ENCODE measurements at regions not wholly inside any gene's neighbourhood (a gene's known extent, or its start where the extent isn't known, plus 50 kb on each side); places are given as distances from the start of the nearest gene placed in this dataset.

DNA sequence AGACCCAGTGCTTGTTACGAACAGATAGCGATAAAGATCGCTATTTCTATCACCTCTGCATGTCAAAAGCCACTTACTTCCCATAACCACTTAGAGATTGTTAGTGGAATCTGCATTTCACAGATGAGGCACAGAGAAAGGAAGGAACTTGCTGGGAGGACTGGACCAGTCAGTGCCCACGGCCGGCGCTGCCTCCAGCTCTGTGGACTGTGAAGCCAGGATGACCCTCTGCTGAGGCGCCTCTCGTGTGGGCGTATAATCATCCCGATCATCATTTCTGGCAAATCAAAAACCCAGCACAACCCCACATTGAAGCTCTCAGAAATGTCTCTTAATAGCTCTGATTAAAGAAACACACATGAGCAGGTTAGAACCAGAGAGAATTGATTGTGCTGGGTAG is 61.5 kb upstream of the ADRA2C start:
- in situ Hi-C loops (cut with HindIII; ENCODE audit: low sequenced_read_pairs): no loop called here
- DNase-seq (ENCODE audit: low read depth, low spot score): no peak
- H3K4me3 ChIP-seq (ENCODE audit: low read depth, low read length): no peak overlapping the region
- TF ChIP-seq CTCF (IDR thresholded peaks at IDR 0.05; ENCODE audit: low read depth, low read length): no peak

GRCh38 chr4:3703677-3704521 is 62.3 kb upstream of the ADRA2C start:
- H3K4me3 ChIP-seq (ENCODE audit: low read depth, low read length): no peak overlapping the region
- no peak for DNase-seq (ENCODE audit: low read depth, low spot score)
- in situ Hi-C loops (cut with HindIII; ENCODE audit: low sequenced_read_pairs): no loop called here
- no peak for TF ChIP-seq CTCF (IDR thresholded peaks at IDR 0.05; ENCODE audit: low read depth, low read length)

DNA sequence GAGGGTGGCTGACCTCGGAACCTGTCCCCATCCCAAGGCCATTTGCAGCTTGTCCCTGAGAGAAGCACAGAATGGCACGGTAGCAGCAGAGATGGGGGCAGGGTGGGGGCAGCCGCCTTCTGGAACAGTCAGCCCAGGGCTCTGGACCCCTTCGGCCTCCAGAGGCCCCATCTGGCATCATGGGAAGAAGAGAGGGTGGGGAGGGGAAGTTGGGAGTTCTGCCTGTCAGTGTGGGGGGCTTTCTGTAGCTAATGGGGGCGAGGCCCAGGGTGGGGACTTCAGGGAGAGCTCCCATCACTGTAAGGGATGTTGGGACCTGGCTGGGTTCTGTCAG is 62.9 kb upstream of the ADRA2C start:
- TF ChIP-seq CTCF (IDR thresholded peaks at IDR 0.05; ENCODE audit: low read depth, low read length): no peak
- DNase-seq (ENCODE audit: low read depth, low spot score): no peak
- H3K4me3 ChIP-seq (ENCODE audit: low read depth, low read length): no peak overlapping the region
- in situ Hi-C loops (cut with HindIII; ENCODE audit: low sequenced_read_pairs): no loop called here

DNA sequence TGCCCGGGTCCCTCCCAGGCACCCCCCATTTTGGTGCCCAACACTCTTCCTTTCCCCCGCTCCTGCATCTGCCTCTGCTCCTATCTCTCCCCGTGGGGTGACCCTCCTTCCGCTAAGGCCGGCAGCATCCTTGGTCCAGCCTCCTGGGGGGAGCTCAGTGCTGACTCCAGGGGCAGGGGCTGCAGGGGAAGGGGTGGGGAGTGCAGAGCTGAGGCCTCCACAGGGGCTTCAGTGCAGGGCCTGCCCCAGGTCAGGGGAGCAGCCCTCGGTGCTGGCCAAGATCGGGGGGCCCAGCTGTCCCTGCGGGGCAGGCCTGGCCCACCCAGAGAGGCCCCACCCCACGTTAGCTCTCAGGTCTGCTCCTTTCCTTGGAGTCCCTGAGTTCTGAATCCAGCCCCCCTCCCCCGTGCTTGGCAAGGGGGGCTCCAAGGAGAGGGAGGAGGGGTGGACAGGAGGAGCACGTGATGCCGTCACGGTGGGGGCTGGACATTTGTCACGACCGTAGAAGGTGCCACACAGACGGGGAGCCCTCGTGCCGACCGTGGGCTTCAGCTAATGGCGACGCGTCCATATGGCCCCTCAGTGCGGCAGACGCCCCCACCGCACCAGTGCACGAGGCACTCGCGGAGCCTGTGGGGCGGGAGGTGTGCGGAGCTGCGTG is 63.5 kb upstream of the ADRA2C start:
- no peak overlapping the region for H3K4me3 ChIP-seq (ENCODE audit: low read depth, low read length)
- DNase-seq (ENCODE audit: low read depth, low spot score): no peak
- no peak for TF ChIP-seq CTCF (IDR thresholded peaks at IDR 0.05; ENCODE audit: low read depth, low read length)

DNA sequence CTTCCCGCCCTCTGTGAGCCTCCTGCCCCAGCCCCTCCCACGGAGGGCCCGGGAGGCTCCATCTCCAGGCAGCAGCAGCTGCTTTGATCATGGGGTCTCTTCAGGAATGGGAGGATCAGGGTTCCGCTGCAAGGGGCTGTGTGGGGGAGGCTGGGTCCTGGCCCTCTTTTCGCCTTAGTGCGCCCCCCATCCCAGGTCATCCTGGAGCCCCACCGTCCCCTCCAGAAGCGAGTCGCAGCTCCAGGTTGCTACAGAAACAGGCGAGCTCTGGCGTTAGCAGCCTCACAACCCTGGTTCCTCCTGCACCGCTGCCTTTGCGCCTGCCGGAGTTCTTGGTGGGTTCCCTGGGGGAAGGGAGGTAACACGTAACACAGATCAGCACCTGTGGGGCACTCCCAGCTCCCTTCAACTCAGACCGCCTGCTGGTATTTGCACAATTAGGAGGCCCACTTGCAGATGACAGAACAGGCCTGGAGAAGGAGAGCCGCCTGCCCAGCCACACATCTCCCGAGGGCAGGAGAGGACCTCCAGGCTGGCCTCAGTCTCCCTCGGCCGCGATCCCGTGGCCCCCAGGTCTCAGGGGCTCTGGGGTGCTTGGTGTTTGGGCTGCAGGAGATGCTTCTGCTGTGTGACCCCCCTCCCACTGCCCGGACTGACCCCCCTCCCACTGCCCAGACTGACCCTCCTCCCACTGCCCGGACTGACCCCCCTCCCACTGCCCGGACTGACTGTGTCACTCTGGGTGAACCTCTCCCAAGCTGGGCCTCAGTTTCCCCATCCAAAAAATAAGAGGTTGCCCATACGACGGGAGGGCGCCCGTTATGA is 64.2 kb upstream of the ADRA2C start:
- H3K4me3 ChIP-seq (ENCODE audit: low read depth, low read length): no peak overlapping the region
- in situ Hi-C loops (cut with HindIII; ENCODE audit: low sequenced_read_pairs): no loop called here
- TF ChIP-seq CTCF (IDR thresholded peaks at IDR 0.05; ENCODE audit: low read depth, low read length): no peak
- DNase-seq (ENCODE audit: low read depth, low spot score): no peak

More for the DNA sequence above, 63.5 kb upstream of the ADRA2C start:
- in situ Hi-C loops (cut with HindIII; ENCODE audit: low sequenced_read_pairs): no loop called here

DNA sequence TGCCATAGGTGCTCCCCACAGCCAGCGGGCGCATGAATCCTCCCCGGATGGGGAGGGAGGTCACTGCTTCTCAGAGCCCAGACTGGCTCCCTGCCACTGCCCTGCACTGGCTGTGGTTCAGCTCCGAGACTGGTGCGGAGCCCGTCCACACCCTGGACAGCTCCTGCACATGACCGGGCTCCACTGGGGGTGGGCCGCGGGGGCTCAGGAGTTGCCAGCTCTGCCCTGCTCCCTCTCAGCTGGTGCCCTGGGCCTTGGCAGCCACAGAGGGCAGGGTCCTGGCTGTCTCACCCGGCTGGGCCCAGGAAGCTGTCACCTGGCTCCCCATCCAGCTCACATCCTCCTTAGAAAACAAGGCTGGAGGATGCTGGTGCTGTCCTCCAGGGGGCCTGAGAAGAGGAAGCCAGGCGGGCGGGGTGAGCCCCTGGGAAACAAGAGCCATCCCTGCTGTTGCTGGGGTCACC is 64.9 kb upstream of the ADRA2C start:
- no peak overlapping the region for H3K4me3 ChIP-seq (ENCODE audit: low read depth, low read length)
- in situ Hi-C loops (cut with HindIII; ENCODE audit: low sequenced_read_pairs): no loop called here
- TF ChIP-seq CTCF (IDR thresholded peaks at IDR 0.05; ENCODE audit: low read depth, low read length): no peak
- DNase-seq (ENCODE audit: low read depth, low spot score): no peak

Measured in astrocyte of the spinal cord (primary cell).